Fibroblast of the conjunctiva (primary cell): ENCODE measurements at regions not wholly inside any gene's neighbourhood (a gene's known extent, or its start where the extent isn't known, plus 50 kb on each side); places are given as distances from the start of the nearest gene placed in this dataset.
A peak's percentile ranks its signal among the peaks of the same experiment; 100 is the strongest.

Experiments used
- DNase-seq: peaks from one replicate; pipeline ENCODE4 v3.0.0-alpha.2; 2010; ENCODE audit warnings: low read depth

- no peak for DNase-seq
These were observed 1448.0 kb downstream of the AACS start for GRCh38 chr12:126512916-126513913.

- no peak for DNase-seq
These were observed 1453.5 kb downstream of the AACS start for GRCh38 chr12:126518596-126519200.

GRCh38 chr12:126519833-126520232 lies 1454.6 kb downstream of the AACS start:
- no peak for DNase-seq

GRCh38 chr12:126523891-126524290 lies 1458.7 kb downstream of the AACS start:
- no peak for DNase-seq

GRCh38 chr12:126534495-126534894 lies 1469.3 kb downstream of the AACS start:
- no peak for DNase-seq

GRCh38 chr12:126534942-126535341 lies 1469.7 kb downstream of the AACS start:
- no peak for DNase-seq

- no peak for DNase-seq
These were observed 1470.7 kb downstream of the AACS start for GRCh38 chr12:126535971-126536370.

- DNase-seq, result peak; percentile 1
These were observed 1472.8 kb downstream of the AACS start for GRCh38 chr12:126537961-126538530.

- no peak for DNase-seq
These were observed 1473.7 kb downstream of the AACS start for GRCh38 chr12:126538888-126539287.

GRCh38 chr12:126545411-126545810 lies 1480.2 kb downstream of the AACS start:
- DNase-seq, result no peak

GRCh38 chr12:126547905-126548304 lies 1482.7 kb downstream of the AACS start:
- peak; percentile 2 for DNase-seq

- no peak for DNase-seq
These were observed 1486.6 kb downstream of the AACS start for GRCh38 chr12:126551869-126552268.

GRCh38 chr12:126554625-126555024 lies 1489.4 kb downstream of the AACS start:
- DNase-seq, result no peak

- DNase-seq, result no peak
These were observed 1492.4 kb downstream of the AACS start for GRCh38 chr12:126557659-126558058.

- DNase-seq, result no peak
These were observed 1493.0 kb downstream of the AACS start for GRCh38 chr12:126558219-126558618.

GRCh38 chr12:126558810-126559209 lies 1493.6 kb downstream of the AACS start:
- no peak for DNase-seq

GRCh38 chr12:126567016-126567415 lies 1501.8 kb downstream of the AACS start:
- DNase-seq, result no peak

- DNase-seq, result no peak
These were observed 1504.5 kb downstream of the AACS start for GRCh38 chr12:126569706-126570105.

- no peak for DNase-seq
These were observed 1505.3 kb downstream of the AACS start for GRCh38 chr12:126570566-126570965.

GRCh38 chr12:126572170-126572569 lies 1506.9 kb downstream of the AACS start:
- no peak for DNase-seq

- DNase-seq, result no peak
These were observed 1516.4 kb downstream of the AACS start for GRCh38 chr12:126581655-126582054.

- no peak for DNase-seq
These were observed 1517.0 kb downstream of the AACS start for GRCh38 chr12:126582231-126582630.
